AG09319 (cell line): ENCODE measurements at regions not wholly inside any gene's neighbourhood (a gene's known extent, or its start where the extent isn't known, plus 50 kb on each side); places are given as distances from the start of the nearest gene placed in this dataset.

Experiments
- DNase-seq: peaks from one replicate; pipeline ENCODE4 v3.0.0-alpha.2; 2010; ENCODE audit warnings: low read depth; ENCODE audit errors: extremely low read depth
- TF ChIP-seq, protein P1 (sequence below): IDR thresholded peaks from 2 replicates; pipeline ENCODE4 v1.5.1; 2011; ENCODE audit warnings: low read depth, mild to moderate bottlenecking, inconsistent platforms, low read length, moderate library complexity

DNA sequence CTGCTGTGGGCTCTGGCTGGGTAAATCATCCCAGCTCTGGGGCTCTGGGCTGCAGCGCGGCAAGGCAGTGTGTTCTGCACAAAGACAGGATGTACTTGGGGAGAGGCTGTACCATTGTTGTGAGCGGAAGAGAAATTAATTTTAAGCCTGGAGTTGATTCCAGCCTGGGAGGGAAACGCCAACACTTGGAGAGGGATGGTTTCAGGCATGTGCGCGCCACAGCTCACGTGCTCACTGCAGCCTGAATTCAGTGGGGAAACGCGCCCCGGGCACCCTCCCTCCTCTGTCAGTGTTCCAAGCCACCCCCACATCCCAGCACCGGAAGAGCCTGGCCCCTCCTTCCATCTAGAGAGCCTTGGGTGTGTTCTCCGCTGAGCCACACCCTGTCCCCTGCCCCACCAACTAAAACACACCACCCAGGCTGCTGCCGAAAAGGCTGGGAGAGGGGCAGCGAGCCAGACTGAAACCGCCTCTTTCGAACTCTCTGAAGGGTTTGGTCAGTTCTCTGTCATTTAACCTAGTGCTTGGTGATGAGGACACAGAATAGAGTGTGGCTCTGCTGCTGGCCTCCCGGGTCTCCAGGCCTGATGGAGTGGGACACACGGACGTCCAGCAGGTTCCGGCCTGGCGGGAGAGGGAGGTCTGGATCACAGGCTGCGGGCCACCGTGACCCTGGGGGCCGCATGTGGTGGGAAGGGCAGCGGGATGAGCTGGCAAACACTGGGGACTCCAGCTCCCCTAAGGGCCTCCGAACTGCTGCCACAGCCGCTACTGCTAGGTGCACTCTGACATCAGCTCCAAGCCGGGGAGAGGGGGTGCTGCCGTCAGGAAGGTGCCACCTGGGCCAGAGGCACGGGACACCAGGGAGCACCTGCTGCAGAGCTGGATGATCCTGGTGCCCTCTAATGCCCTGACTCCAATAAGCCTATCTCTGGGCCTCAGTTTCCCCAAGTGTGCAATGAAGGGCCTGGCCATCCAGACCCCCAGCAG lies 230.8 kb downstream of the CTTN start:
- TF ChIP-seq, protein P1, sequence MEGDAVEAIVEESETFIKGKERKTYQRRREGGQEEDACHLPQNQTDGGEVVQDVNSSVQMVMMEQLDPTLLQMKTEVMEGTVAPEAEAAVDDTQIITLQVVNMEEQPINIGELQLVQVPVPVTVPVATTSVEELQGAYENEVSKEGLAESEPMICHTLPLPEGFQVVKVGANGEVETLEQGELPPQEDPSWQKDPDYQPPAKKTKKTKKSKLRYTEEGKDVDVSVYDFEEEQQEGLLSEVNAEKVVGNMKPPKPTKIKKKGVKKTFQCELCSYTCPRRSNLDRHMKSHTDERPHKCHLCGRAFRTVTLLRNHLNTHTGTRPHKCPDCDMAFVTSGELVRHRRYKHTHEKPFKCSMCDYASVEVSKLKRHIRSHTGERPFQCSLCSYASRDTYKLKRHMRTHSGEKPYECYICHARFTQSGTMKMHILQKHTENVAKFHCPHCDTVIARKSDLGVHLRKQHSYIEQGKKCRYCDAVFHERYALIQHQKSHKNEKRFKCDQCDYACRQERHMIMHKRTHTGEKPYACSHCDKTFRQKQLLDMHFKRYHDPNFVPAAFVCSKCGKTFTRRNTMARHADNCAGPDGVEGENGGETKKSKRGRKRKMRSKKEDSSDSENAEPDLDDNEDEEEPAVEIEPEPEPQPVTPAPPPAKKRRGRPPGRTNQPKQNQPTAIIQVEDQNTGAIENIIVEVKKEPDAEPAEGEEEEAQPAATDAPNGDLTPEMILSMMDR = no peak

DNA sequence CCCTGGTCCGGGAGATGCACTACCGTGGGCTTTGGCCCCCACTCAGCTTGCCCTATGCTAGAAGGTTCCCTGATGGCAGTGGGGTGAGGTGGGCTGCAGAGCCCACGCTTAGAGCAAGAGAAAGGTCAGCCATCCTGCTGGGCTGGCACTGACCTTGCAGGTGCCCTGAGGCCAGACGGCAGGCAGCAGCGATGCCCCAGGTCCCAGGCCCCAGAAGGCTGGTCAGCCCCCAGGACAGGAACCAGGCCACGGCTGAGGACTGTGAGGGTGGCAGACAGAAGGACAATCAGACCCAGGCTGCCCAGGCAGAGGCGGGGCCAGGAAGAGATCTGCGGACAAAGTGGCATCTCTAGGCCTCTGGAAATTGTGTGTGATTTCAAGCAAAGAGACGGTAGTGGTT lies 231.7 kb downstream of the CTTN start:
- DNase-seq = no peak

More for the DNA sequence above, 230.8 kb downstream of the CTTN start:
- DNase-seq = no peak

DNA sequence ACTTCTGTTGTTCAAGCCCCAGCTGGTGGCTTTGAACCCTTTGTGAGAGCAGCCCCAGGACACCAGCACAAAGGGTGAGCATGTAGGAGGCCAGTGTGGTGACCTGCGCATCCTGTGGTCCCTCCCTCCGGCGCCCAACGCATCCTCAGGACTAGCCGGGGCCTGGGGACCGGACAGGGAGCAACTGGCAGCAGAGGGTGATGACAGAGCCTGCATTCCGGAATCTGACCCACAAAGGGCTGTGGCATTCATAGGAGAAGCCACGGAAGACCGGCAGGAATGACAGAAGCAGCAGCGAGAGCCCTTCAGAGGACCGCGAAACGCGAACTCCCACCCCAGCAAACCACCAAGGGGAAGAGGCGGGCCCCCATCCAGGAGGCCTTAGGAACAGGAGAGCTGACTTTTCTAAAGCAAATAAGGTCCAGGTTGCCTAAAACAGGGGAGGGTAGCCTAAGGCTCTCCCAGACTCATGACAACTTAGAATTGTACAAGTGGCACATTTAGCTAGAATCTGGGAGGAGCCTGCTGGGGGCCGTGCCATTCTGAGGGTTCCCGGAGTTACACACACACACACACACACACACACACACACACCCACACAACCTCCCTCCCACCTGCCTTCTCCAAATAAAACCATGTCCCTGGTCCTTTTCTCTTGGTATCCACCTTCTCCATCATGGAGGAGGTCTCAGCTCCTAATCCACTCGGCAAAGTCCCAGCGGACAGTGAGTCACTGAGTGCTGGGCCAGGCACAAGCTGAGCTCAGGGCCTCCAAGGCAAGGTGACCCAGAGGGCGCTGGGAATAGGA lies 232.7 kb downstream of the CTTN start:
- DNase-seq = no peak
- TF ChIP-seq, protein P1 = no peak

More for the DNA sequence above, 231.7 kb downstream of the CTTN start:
- TF ChIP-seq, protein P1 = no peak

DNA sequence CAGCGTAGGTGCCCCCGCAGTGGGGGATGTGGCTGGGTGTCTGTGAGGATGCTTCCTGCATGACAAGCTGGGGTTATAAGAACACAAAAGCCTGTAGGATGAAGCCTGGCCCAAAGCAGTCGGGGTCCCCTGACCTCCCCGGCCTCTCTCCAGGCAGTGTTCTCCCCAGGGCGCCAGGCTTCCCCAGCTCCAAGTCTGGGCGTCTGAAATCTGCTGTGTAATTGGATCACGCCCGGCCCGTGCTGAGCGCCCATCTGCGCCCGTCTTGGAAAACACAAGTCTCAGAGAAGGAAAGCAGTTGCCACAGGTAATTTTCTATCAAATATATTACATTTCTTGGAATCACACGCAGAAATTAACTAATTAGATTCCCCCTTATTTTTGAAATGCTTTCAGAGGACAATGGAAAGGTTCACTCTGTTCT lies 233.3 kb downstream of the CTTN start:
- no peak for DNase-seq
- TF ChIP-seq, protein P1 = no peak

DNA sequence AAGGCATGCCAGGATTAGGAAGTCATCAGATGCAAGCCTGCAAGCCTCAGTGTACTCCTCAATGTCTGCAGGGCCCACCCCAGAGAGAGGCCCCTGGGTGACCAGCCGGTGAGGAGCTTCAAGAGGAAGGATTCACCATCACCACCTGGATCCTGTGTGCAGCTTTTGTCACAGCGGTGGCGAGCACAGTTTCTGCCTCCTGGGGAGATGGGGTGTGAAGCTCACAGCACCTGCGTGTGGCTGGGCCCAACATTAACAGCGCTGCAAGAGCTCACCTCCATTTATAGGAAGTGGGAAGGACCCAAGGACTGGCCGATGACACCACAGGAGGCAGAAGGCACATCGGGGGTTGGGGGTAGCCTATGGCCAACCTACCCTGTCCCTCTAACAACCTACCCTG lies 235.3 kb downstream of the CTTN start:
- no peak for DNase-seq
- TF ChIP-seq, protein P1 = no peak

DNA sequence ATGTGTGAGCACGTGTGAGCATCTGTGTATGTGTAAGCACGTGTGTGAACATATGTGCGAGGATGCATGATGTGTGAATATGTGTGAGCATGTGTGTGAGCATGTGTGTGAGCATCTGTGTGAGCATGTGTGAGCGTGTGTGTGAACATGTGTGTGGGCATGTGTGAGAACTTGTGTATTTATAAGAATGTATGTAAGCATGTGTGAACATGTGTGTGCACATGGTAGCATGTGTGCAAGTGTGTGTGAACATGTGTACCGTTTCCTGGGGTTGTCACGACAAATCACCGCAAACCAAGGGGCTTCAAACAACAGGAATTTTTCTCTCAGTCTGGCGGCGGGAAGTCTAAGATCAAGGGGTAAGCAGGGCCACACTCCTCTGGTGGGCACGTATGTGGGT lies 238.3 kb downstream of the CTTN start:
- TF ChIP-seq, protein P1 = no peak
- DNase-seq = no peak
